H9 (cell line): ENCODE measurements at regions not wholly inside any gene's neighbourhood (a gene's known extent, or its start where the extent isn't known, plus 50 kb on each side); places are given as distances from the start of the nearest gene placed in this dataset.
"Not testable (repeated sequence)": the region's sequence is repeated elsewhere in the genome, so short reads cannot be mapped to it uniquely, and the experiment has no call there.

ENCODE experiments used
- DNase-seq: peaks from one replicate; pipeline ENCODE4 v3.0.0-alpha.2; 2017
- H2AFZ ChIP-seq: one replicate; pipeline ENCODE4 v1.6.1; 2013; ENCODE audit warnings: mild to moderate bottlenecking, low read length, control low read depth, moderate library complexity
- H2AK5ac ChIP-seq: 2 replicates; pipeline ENCODE4 v1.6.1; 2013; ENCODE audit warnings: low read length, control low read depth, mixed read lengths; ENCODE audit not compliant: insufficient read length
- H2BK120ac ChIP-seq: one replicate; pipeline ENCODE4 v1.6.1; 2013; ENCODE audit warnings: low read depth, mild to moderate bottlenecking, low read length, control low read depth, inconsistent platforms; ENCODE audit not compliant: poor library complexity, severe bottlenecking
- H2BK12ac ChIP-seq: 2 replicates; pipeline ENCODE4 v1.6.1; 2013; ENCODE audit warnings: low read length, control low read depth, mixed read lengths, low read depth; ENCODE audit not compliant: insufficient read length
- H2BK15ac ChIP-seq: 2 replicates; pipeline ENCODE4 v1.6.1; 2013; ENCODE audit warnings: low read depth, low read length, control low read depth
- H2BK20ac ChIP-seq: one replicate; pipeline ENCODE4 v1.6.1; 2013; ENCODE audit warnings: low read depth, mild to moderate bottlenecking, low read length, control low read depth, inconsistent platforms; ENCODE audit not compliant: poor library complexity, severe bottlenecking
- H2BK5ac ChIP-seq: 2 replicates; pipeline ENCODE4 v1.6.1; 2013; ENCODE audit warnings: low read length, control low read depth, mixed read lengths; ENCODE audit not compliant: insufficient read length
- H3K14ac ChIP-seq: 2 replicates; pipeline ENCODE4 v1.6.1; 2013; ENCODE audit warnings: low read length, control low read depth; ENCODE audit not compliant: insufficient read depth
- H3K18ac ChIP-seq: 2 replicates; pipeline ENCODE4 v1.6.1; 2013; ENCODE audit warnings: low read depth, mild to moderate bottlenecking, mixed read lengths, low read length, control low read depth; ENCODE audit not compliant: insufficient read length
- H3K23ac ChIP-seq: 2 replicates; pipeline ENCODE4 v1.6.1; 2013; ENCODE audit warnings: low read length, control low read depth, mixed read lengths, low read depth; ENCODE audit not compliant: insufficient read length
- H3K23me2 ChIP-seq: 2 replicates; pipeline ENCODE4 v1.6.1; 2013; ENCODE audit warnings: low read depth, mild to moderate bottlenecking, mixed read lengths, low read length, control low read depth; ENCODE audit not compliant: insufficient read length, poor library complexity, severe bottlenecking
- H3K27ac ChIP-seq: 2 replicates; pipeline ENCODE4 v1.5.1; 2013; ENCODE audit warnings: low read length, control low read depth, mixed read lengths, low read depth; ENCODE audit not compliant: insufficient read length
- H3K27me3 ChIP-seq: 2 replicates; pipeline ENCODE4 v1.6.1; 2013; ENCODE audit warnings: low read length, control low read depth, inconsistent platforms; ENCODE audit not compliant: insufficient read depth
- H3K4ac ChIP-seq: 2 replicates; pipeline ENCODE4 v1.6.1; 2013; ENCODE audit warnings: low read depth, mild to moderate bottlenecking, control low read depth, inconsistent platforms, low read length, moderate library complexity
- H3K4me1 ChIP-seq: 2 replicates; pipeline ENCODE4 v1.6.1; 2013; ENCODE audit warnings: low read length, control low read depth, inconsistent platforms; ENCODE audit not compliant: insufficient read depth
- H3K4me2 ChIP-seq: 2 replicates; pipeline ENCODE4 v1.6.1; 2013; ENCODE audit warnings: low read length, control low read depth, mixed read lengths; ENCODE audit not compliant: insufficient read length, insufficient read depth
- H3K56ac ChIP-seq: 2 replicates; pipeline ENCODE4 v1.6.1; 2013; ENCODE audit warnings: low read depth, mild to moderate bottlenecking, mixed read lengths, low read length, control low read depth; ENCODE audit not compliant: insufficient read length
- H3K79me1 ChIP-seq: 2 replicates; pipeline ENCODE4 v1.6.1; 2013; ENCODE audit warnings: low read depth, mild to moderate bottlenecking, moderate library complexity, low read length, control low read depth, inconsistent platforms; ENCODE audit not compliant: insufficient read depth, poor library complexity, severe bottlenecking
- H3K79me2 ChIP-seq: 2 replicates; pipeline ENCODE4 v1.6.1; 2013; ENCODE audit warnings: low read length, control low read depth, inconsistent platforms; ENCODE audit not compliant: insufficient read depth
- H3K9ac ChIP-seq: 2 replicates; pipeline ENCODE4 v1.6.1; 2013; ENCODE audit warnings: low read length, control low read depth, mixed read lengths; ENCODE audit not compliant: insufficient read length; ENCODE audit errors: extremely low read depth
- H3K9me3 ChIP-seq: one replicate; pipeline ENCODE4 v1.6.1; 2013; ENCODE audit warnings: low read depth, low read length, inconsistent platforms; ENCODE audit not compliant: control insufficient read depth
- H3T11ph ChIP-seq: one replicate; pipeline ENCODE4 v1.6.1; 2013; ENCODE audit warnings: mild to moderate bottlenecking, low read length, control low read depth, inconsistent platforms
- H4K20me1 ChIP-seq: one replicate; pipeline ENCODE4 v1.6.1; 2013; ENCODE audit not compliant: control insufficient read depth, insufficient read length, insufficient read depth
- H4K5ac ChIP-seq: 2 replicates; pipeline ENCODE4 v1.6.1; 2013; ENCODE audit warnings: low read depth, mild to moderate bottlenecking, mixed read lengths, low read length, control low read depth; ENCODE audit not compliant: insufficient read length
- H4K8ac ChIP-seq: replicated peaks from 2 replicates; pipeline ENCODE4 v1.6.1; 2013; ENCODE audit warnings: low read length, control low read depth, mixed read lengths, low read depth; ENCODE audit not compliant: insufficient read length
- H4K91ac ChIP-seq: 2 replicates; pipeline ENCODE4 v1.6.1; 2013; ENCODE audit warnings: low read depth, mild to moderate bottlenecking, moderate library complexity, mixed read lengths, low read length, control low read depth; ENCODE audit not compliant: insufficient read length
- H3K27ac Mint-ChIP-seq, 3 experiments: 2 replicates in 2 of 3; 3 replicates in 1 of 3; pipeline ENCODE4 v1.8.0; 2020 to 2021; ENCODE audit warnings: mixed read lengths in 3 of 3, mild to moderate bottlenecking in 1 of 3, moderate library complexity in 1 of 3
- H3K27me3 Mint-ChIP-seq: 2 replicates; pipeline ENCODE4 v1.8.0; 2021; ENCODE audit warnings: low read depth, mild to moderate bottlenecking, moderate library complexity, mixed read lengths
- H3K36me3 Mint-ChIP-seq, 3 experiments: 2 replicates in 2 of 3; 3 replicates in 1 of 3; pipeline ENCODE4 v1.8.0; 2020 to 2021; ENCODE audit warnings: low read depth in 3 of 3, mixed read lengths in 3 of 3; ENCODE audit not compliant: insufficient read depth in 1 of 3
- H3K4me1 Mint-ChIP-seq, 2 experiments: 2 replicates each; pipeline ENCODE4 v1.8.0; 2020; ENCODE audit warnings: mixed read lengths in 2 of 2
- H3K4me3 Mint-ChIP-seq, 2 experiments: 2 replicates in 1 of 2; 3 replicates in 1 of 2; pipeline ENCODE4 v1.8.0; 2020 to 2021; ENCODE audit warnings: mild to moderate bottlenecking in 2 of 2, mixed read lengths in 2 of 2, moderate library complexity in 1 of 2
- H3K9me3 Mint-ChIP-seq, 2 experiments: 2 replicates in 1 of 2; 3 replicates in 1 of 2; pipeline ENCODE4 v1.8.0; 2020; ENCODE audit warnings: mild to moderate bottlenecking in 2 of 2, mixed read lengths in 2 of 2, moderate library complexity in 1 of 2
- WGBS: extraction: QIAGEN DNeasy Blood & Tissue Kit; methylation state at CpG from one replicate; pipeline ENCODE4 v1.1.7; 2013; ENCODE audit warnings: missing lambda C conversion rate, low lambda C conversion rate, mixed read lengths; ENCODE audit not compliant: insufficient read length; ENCODE audit errors: extremely low coverage; 5-methylcytosine and 5-hydroxymethylcytosine counted together
- TF ChIP-seq, protein P1 (sequence below): fragments of 200-600 bp; sonication (generic); conservative IDR thresholded peaks from 3 replicates; pipeline ENCODE4 v1.8.0; 2021; ENCODE audit warnings: antibody characterized with exemption, mild to moderate bottlenecking

DNA sequence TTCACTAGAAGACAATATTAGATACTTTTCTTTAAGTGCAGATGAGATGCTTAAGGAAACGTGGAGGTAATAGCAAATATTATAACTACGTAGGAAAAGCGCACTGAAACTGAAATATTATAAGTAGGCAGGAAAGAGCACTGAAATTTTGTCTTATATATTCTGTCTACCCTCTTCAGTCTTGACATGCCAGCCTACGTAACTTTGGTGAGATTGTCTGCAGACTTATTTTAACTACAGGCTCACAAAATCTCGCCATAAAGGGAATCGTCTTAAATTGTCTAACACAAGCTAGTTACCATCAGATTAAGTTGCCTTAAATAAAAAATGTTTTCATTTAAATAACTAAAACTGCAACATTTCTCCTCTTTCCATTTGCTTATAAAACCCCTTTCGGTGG lies 280.1 kb upstream of the PTER start:
- Mint-ChIP-seq H3K9me3 (no peaks in the 10 kb centered on the region), H3K27me3 (peaks cover 27% of the 10 kb centered on the region), H3K4me3 (no peak overlapping the region), H3K36me3 (no peaks in the 10 kb centered on the region), H3K4me1 (peaks cover 26% of the 10 kb centered on the region in 2 experiments), H3K27ac (no peak overlapping the region)
- H2AFZ ChIP-seq = no peak overlapping the region
- H3K23ac ChIP-seq = no peak overlapping the region
- H3K4ac ChIP-seq = no peak overlapping the region
- no peak overlapping the region for H3K14ac ChIP-seq
- TF ChIP-seq, protein P1, sequence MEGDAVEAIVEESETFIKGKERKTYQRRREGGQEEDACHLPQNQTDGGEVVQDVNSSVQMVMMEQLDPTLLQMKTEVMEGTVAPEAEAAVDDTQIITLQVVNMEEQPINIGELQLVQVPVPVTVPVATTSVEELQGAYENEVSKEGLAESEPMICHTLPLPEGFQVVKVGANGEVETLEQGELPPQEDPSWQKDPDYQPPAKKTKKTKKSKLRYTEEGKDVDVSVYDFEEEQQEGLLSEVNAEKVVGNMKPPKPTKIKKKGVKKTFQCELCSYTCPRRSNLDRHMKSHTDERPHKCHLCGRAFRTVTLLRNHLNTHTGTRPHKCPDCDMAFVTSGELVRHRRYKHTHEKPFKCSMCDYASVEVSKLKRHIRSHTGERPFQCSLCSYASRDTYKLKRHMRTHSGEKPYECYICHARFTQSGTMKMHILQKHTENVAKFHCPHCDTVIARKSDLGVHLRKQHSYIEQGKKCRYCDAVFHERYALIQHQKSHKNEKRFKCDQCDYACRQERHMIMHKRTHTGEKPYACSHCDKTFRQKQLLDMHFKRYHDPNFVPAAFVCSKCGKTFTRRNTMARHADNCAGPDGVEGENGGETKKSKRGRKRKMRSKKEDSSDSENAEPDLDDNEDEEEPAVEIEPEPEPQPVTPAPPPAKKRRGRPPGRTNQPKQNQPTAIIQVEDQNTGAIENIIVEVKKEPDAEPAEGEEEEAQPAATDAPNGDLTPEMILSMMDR = no peak
- no peak overlapping the region for H2BK5ac ChIP-seq
- no peak overlapping the region for H2AK5ac ChIP-seq
- no peaks in the 10 kb centered on the region for H3K9me3 ChIP-seq
- no peak overlapping the region for H2BK12ac ChIP-seq
- H4K5ac ChIP-seq = no peak overlapping the region
- no peak overlapping the region for H3K4me2 ChIP-seq
- H3K4me1 ChIP-seq = no peaks in the 10 kb centered on the region; the same call in 1 of the 2 replicates
- H3K18ac ChIP-seq = no peak overlapping the region
- H2BK20ac ChIP-seq = no peak overlapping the region
- no peak overlapping the region for H2BK15ac ChIP-seq
- H4K20me1 ChIP-seq = no peaks in the 10 kb centered on the region
- DNase-seq = no peak
- no peak overlapping the region for H3T11ph ChIP-seq
- H3K56ac ChIP-seq = no peak overlapping the region
- H3K27ac ChIP-seq = no peak overlapping the region
- no CpG with 5 or more reads among the region's 7 CpGs for WGBS
- no peak overlapping the region for H4K8ac ChIP-seq
- no peaks in the 10 kb centered on the region for H3K79me1 ChIP-seq
- H3K27me3 ChIP-seq = no peaks in the 10 kb centered on the region; the same call in 1 of the 2 replicates
- no peak overlapping the region for H2BK120ac ChIP-seq
- no peaks in the 10 kb centered on the region for H3K79me2 ChIP-seq
- no peak overlapping the region for H4K91ac ChIP-seq
- no peaks in the 10 kb centered on the region for H3K23me2 ChIP-seq
- no peak overlapping the region for H3K9ac ChIP-seq

DNA sequence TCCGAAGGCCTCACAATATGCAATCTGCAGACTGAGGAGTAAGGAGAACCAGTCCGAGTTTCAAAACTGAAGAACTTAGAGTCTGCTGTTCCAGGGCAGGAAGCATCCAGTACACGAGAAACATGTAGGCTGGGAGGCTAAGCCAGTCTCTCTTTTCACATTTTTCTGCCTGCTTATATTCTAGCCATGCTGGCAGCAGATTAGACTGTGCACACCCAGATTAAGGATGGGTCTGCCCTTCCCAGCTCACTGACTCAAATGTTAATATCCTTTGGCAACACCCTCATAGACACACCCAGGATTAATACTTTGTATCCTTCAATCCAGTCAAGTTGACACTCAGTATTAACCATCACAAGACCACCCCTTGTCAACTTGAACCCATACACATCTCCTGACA lies 271.7 kb upstream of the PTER start:
- DNase-seq, H2BK20ac ChIP-seq, H4K5ac ChIP-seq, H3K27ac Mint-ChIP-seq, H2BK15ac ChIP-seq, H4K8ac ChIP-seq, H3K79me2 ChIP-seq, H3K4me1 Mint-ChIP-seq, H3K4me1 ChIP-seq, H3K56ac ChIP-seq, H2AK5ac ChIP-seq, H3K4ac ChIP-seq, H3K23me2 ChIP-seq, H3K4me3 Mint-ChIP-seq, H3K27me3 ChIP-seq, H4K20me1 ChIP-seq, H3K9ac ChIP-seq, H3T11ph ChIP-seq, H2AFZ ChIP-seq, H3K4me2 ChIP-seq, H2BK5ac ChIP-seq, H3K9me3 ChIP-seq, H3K79me1 ChIP-seq, H3K14ac ChIP-seq, H3K27me3 Mint-ChIP-seq, H2BK12ac ChIP-seq, H3K18ac ChIP-seq, H4K91ac ChIP-seq, H3K27ac ChIP-seq, H3K23ac ChIP-seq, H2BK120ac ChIP-seq: not testable (repeated sequence)
- Mint-ChIP-seq H3K36me3 (peaks cover 5 to 16% (median 9%) of the 10 kb centered on the region in 3 experiments; a peak in 6 of 7 replicates), H3K9me3 (peaks cover 21 to 28% of the 10 kb centered on the region in 2 experiments; a peak in 4 of 5 replicates)
- no CpG with 5 or more reads among the region's 3 CpGs for WGBS
